Cardiac fibroblast (primary cell): ENCODE measurements at regions not wholly inside any gene's neighbourhood (a gene's known extent, or its start where the extent isn't known, plus 50 kb on each side); places are given as distances from the start of the nearest gene placed in this dataset.
"Not testable (repeated sequence)": the region's sequence is repeated elsewhere in the genome, so short reads cannot be mapped to it uniquely, and the experiment has no call there.

Experiments
- DNase-seq, 2 donors: peaks; one replicate each; pipeline versions ENCODE4 v3.0.0 to v3.0.0-alpha.2; 2010; ENCODE audit warnings: low read depth in 2 of 2
- H3K4me3 ChIP-seq, 2 donors: replicated peaks in 1 of 2; 1 replicate in 1 of 2; 2 replicates in 1 of 2; pipeline ENCODE4 v1.5.1; 2011; ENCODE audit warnings: low read depth in 2 of 2, low read length in 2 of 2, mild to moderate bottlenecking in 2 of 2, moderate library complexity in 1 of 2
- CTCF ChIP-seq: IDR thresholded peaks from one replicate; pipeline ENCODE4 v1.5.1; 2011; ENCODE audit warnings: low read depth, mild to moderate bottlenecking, low read length, inconsistent platforms

GRCh38 chr4:170202721-170203120 lies 113.0 kb upstream of the AADAT start:
- TF ChIP-seq CTCF = no peak
- DNase-seq = no peak
- no peak overlapping the region for H3K4me3 ChIP-seq

- H3K4me3 ChIP-seq = no peak overlapping the region
- peak in 1 of 2 donors; percentile 1 for DNase-seq
- TF ChIP-seq CTCF = no peak
Observed at GRCh38 chr4:170198747-170199146, 109.0 kb upstream of the AADAT start.

- DNase-seq, H3K4me3 ChIP-seq: not testable (repeated sequence)
Observed at GRCh38 chr4:170194794-170195193, 105.0 kb upstream of the AADAT start.

GRCh38 chr4:170193496-170193895 lies 103.7 kb upstream of the AADAT start:
- H3K4me3 ChIP-seq = no peak overlapping the region
- TF ChIP-seq CTCF = no peak
- DNase-seq = no peak

- no peak for DNase-seq
- TF ChIP-seq CTCF = no peak
- no peak overlapping the region for H3K4me3 ChIP-seq
Observed at GRCh38 chr4:170190265-170190664, 100.5 kb upstream of the AADAT start.

GRCh38 chr4:170170861-170171260 lies 81.1 kb upstream of the AADAT start:
- no peak for TF ChIP-seq CTCF
- no peak for DNase-seq
- no peak overlapping the region for H3K4me3 ChIP-seq

- TF ChIP-seq CTCF = no peak
- no peak overlapping the region for H3K4me3 ChIP-seq
- DNase-seq = no peak
Observed at GRCh38 chr4:170169699-170170098, 79.9 kb upstream of the AADAT start.
